Esophagus squamous epithelium (tissue), 4 donors: ENCODE measurements at regions not wholly inside any gene's neighbourhood (a gene's known extent, or its start where the extent isn't known, plus 50 kb on each side); places are given as distances from the start of the nearest gene placed in this dataset.

Experiments used
- CTCF ChIP-seq, 6 experiments: fragments of 450-650 bp in 4 of 6; fragments of 200-600 bp in 2 of 6; sonication (generic) in 2 of 6; IDR thresholded peaks; one replicate each; pipeline ENCODE4 v1.5.1; 2016 to 2019; ENCODE audit warnings: antibody characterized with exemption in 6 of 6, mild to moderate bottlenecking in 4 of 6, moderate library complexity in 4 of 6
- POLR2A ChIP-seq, 4 donors: fragments of 450-650 bp; IDR thresholded peaks; one replicate each; pipeline ENCODE4 v1.6.1; 2017; ENCODE audit warnings: antibody characterized with exemption in 4 of 4, mild to moderate bottlenecking in 4 of 4, moderate library complexity in 3 of 4

- no peak for TF ChIP-seq CTCF (IDR thresholded peaks at IDR 0.05)
- no peak for TF ChIP-seq POLR2A (IDR thresholded peaks at IDR 0.05)
These were observed 1172.9 kb downstream of the CDH12 start for GRCh38 chr5:21680196-21680595.
